Keratinocyte (primary cell): ENCODE measurements at regions not wholly inside any gene's neighbourhood (a gene's known extent, or its start where the extent isn't known, plus 50 kb on each side); places are given as distances from the start of the nearest gene placed in this dataset.

Experiments
- DNase-seq: peaks from one replicate; pipeline ENCODE4 v3.0.0-alpha.2; 2011; ENCODE audit warnings: low read depth, missing footprints, low spot score
- FAIRE-seq: peaks from 2 replicates; lab custom pipeline; 2011; peaks lifted over from hg19 to GRCh38; lab: Jason Lieb, UNC
- H2AFZ ChIP-seq: 2 replicates; pipeline ENCODE4 v1.6.0; 2012; ENCODE audit warnings: low read length, control low read depth, inconsistent platforms; ENCODE audit not compliant: control insufficient read depth
- H3K27ac ChIP-seq: 2 replicates; pipeline ENCODE4 v1.5.1; 2011; ENCODE audit warnings: low read length; ENCODE audit not compliant: control insufficient read depth, insufficient read depth
- H3K27me3 ChIP-seq: 3 replicates; pipeline ENCODE4 v1.6.0; 2011; ENCODE audit warnings: low read length; ENCODE audit not compliant: control insufficient read depth, insufficient read depth; ENCODE audit errors: extremely low read depth
- H3K36me3 ChIP-seq, 2 experiments: 2 replicates in 1 of 2; 3 replicates in 1 of 2; pipeline ENCODE4 v1.5.1; 2011; ENCODE audit warnings: low read length in 2 of 2, mild to moderate bottlenecking in 1 of 2; ENCODE audit not compliant: control insufficient read depth in 2 of 2, insufficient read depth in 2 of 2; ENCODE audit errors: extremely low read depth in 1 of 2
- H3K4me1 ChIP-seq: 3 replicates; pipeline ENCODE4 v1.5.1; 2011; ENCODE audit warnings: low read length; ENCODE audit not compliant: control insufficient read depth, insufficient read depth; ENCODE audit errors: extremely low read depth
- H3K4me2 ChIP-seq: 3 replicates; pipeline ENCODE4 v1.6.0; 2011; ENCODE audit warnings: low read depth, low read length; ENCODE audit not compliant: control insufficient read depth, insufficient read depth; ENCODE audit errors: extremely low read depth
- H3K4me3 ChIP-seq, 3 experiments: fragments of 200-600 bp in 1 of 3; sonication (generic) in 1 of 3; 2 replicates in 2 of 3; 3 replicates in 1 of 3; pipeline ENCODE4 v1.5.1; 2011 to 2016; ENCODE audit warnings: low read length in 3 of 3, mild to moderate bottlenecking in 3 of 3, control low read depth in 2 of 3, inconsistent platforms in 1 of 3, low read depth in 1 of 3, mixed read lengths in 1 of 3, mixed run types in 1 of 3, moderate library complexity in 1 of 3; ENCODE audit not compliant: control insufficient read depth in 2 of 3, insufficient read depth in 2 of 3; ENCODE audit errors: extremely low read depth in 1 of 3
- H3K79me2 ChIP-seq: 2 replicates; pipeline ENCODE4 v1.6.0; 2012; ENCODE audit warnings: low read length; ENCODE audit not compliant: control insufficient read depth, insufficient read depth
- H3K9ac ChIP-seq: 3 replicates; pipeline ENCODE4 v1.6.0; 2011; ENCODE audit warnings: low read length; ENCODE audit not compliant: control insufficient read depth, insufficient read depth; ENCODE audit errors: extremely low read depth
- H3K9me1 ChIP-seq: 3 replicates; pipeline ENCODE4 v1.6.0; 2011; ENCODE audit warnings: low read length; ENCODE audit not compliant: control insufficient read depth, insufficient read depth; ENCODE audit errors: extremely low read depth
- H3K9me3 ChIP-seq: 2 replicates; pipeline ENCODE4 v1.5.1; 2012; ENCODE audit warnings: low read depth, low read length; ENCODE audit not compliant: control insufficient read depth
- H4K20me1 ChIP-seq: 3 replicates; pipeline ENCODE4 v1.6.0; 2011; ENCODE audit warnings: low read length; ENCODE audit not compliant: control insufficient read depth, insufficient read depth; ENCODE audit errors: extremely low read depth
- CTCF ChIP-seq, 3 experiments: IDR thresholded peaks in 1 of 3; conservative IDR thresholded peaks in 1 of 3; optimal IDR thresholded peaks in 1 of 3; 2 replicates in 2 of 3; 3 replicates in 1 of 3; pipeline versions ENCODE3 to v1.5.1; 2011; ENCODE audit warnings: low read length in 3 of 3, mild to moderate bottlenecking in 3 of 3, moderate library complexity in 2 of 3, control low read depth in 1 of 3, inconsistent platforms in 1 of 3; ENCODE audit not compliant: insufficient read depth in 2 of 3; ENCODE audit errors: extremely low read depth in 1 of 3
- EZH2 ChIP-seq: IDR thresholded peaks from one replicate; pipeline ENCODE4 v1.6.1; 2012; ENCODE audit warnings: inconsistent platforms, mild to moderate bottlenecking, low read length, moderate library complexity
- dilution Hi-C: fragments of 300-500 bp; cut with MboI; formaldehyde crosslinking; loops from one replicate; pipeline ENCODE4 v1.7.0; 2020; ENCODE audit warnings: low sequenced_read_pairs; ENCODE audit not compliant: extremely low pct_ligation_motif_present

DNA sequence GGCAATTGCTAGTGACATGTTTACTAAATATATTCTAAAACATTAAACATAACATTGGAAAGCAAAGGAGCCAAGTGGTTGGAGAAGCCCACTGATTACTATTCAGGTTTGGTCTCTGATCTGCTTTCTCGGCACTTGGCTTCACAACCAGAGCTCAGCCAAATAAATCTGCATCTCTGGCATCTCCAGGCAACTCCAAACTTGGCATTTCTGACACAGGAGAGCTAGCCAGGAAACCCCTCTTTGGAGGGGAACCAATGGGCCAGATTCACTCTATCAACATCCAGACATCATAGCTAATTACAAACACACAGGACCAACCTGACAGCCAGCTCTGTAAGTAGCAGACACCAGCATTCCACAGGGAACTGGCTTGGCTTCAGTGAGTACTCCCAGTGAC lies 150.3 kb upstream of the ETAA1 start:
- no peaks in the 10 kb centered on the region for H3K27me3 ChIP-seq
- FAIRE-seq = no peak

DNA sequence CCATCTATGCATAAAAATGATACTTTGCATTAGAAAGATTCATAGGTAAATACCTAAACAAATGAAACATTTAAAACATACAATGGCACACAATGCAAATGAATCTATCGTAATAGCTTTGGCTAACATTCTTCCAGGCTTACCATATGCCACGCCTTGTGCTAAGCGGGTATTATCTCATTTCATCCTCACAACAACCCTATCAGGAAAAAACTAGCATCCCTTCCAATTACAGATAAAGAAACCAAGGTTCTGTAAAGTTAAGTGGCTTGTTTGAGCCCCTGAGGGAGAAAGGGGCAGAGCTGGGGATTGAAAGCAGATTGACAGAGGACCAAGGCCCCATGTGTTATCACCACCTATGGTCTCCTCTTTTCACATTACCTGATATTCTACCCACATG lies 145.4 kb upstream of the ETAA1 start:
- Histone ChIP-seq H2AFZ (no peak overlapping the region), H3K4me3 (no peak overlapping the region), H3K4me1 (peaks cover 15% of the 10 kb centered on the region), H4K20me1 (no peaks in the 10 kb centered on the region), H3K79me2 (no peaks in the 10 kb centered on the region), H3K9ac (no peak overlapping the region), H3K4me2 (no peak overlapping the region), H3K27me3 (no peaks in the 10 kb centered on the region), H3K9me1 (no peaks in the 10 kb centered on the region), H3K9me3 (no peaks in the 10 kb centered on the region), H3K27ac (no peak overlapping the region), H3K36me3 (no peaks in the 10 kb centered on the region)
- FAIRE-seq (no peak), DNase-seq (no peak)
- TF ChIP-seq EZH2 (no peak), CTCF (optimal IDR thresholded peaks at IDR 0.05 in 1 of 3, IDR thresholded peaks at IDR 0.05 in 1 of 3, conservative IDR thresholded peaks at IDR 0.05 in 1 of 3; ENCODE audit: extremely low read depth in 1 of 3, insufficient read depth in 2 of 3, low read length in 3 of 3) (no peak)
- dilution Hi-C loops = no loop called here

More for the DNA sequence above, 150.3 kb upstream of the ETAA1 start:
- Histone ChIP-seq H3K4me1 (peaks cover under 1% of the 10 kb centered on the region), H2AFZ (no peak overlapping the region), H4K20me1 (no peaks in the 10 kb centered on the region), H3K9me1 (no peaks in the 10 kb centered on the region), H3K9me3 (no peaks in the 10 kb centered on the region), H3K9ac (no peak overlapping the region), H3K36me3 (no peaks in the 10 kb centered on the region), H3K4me2 (no peak overlapping the region), H3K4me3 (no peak overlapping the region), H3K79me2 (no peaks in the 10 kb centered on the region), H3K27ac (no peak overlapping the region)
- TF ChIP-seq EZH2 = no peak
- TF ChIP-seq CTCF (optimal IDR thresholded peaks at IDR 0.05 in 1 of 3, IDR thresholded peaks at IDR 0.05 in 1 of 3, conservative IDR thresholded peaks at IDR 0.05 in 1 of 3; ENCODE audit: extremely low read depth in 1 of 3, insufficient read depth in 2 of 3, low read length in 3 of 3) = no peak
- dilution Hi-C loops = no loop called here
- DNase-seq = no peak
